Mesothelial cell of epicardium (in vitro differentiated cells): ENCODE measurements at regions not wholly inside any gene's neighbourhood (a gene's known extent, or its start where the extent isn't known, plus 50 kb on each side); places are given as distances from the start of the nearest gene placed in this dataset.

Experiments used
- DNase-seq, 2 experiments: peaks; one replicate each; pipeline ENCODE4 v3.0.0; 2021; ENCODE audit warnings: low spot score in 2 of 2; ENCODE audit not compliant: unreplicated experiment in 2 of 2
- H3K27ac Mint-ChIP-seq: 2 replicates; pipeline ENCODE4 v1.8.0; 2021; ENCODE audit warnings: mixed read lengths
- H3K27me3 Mint-ChIP-seq: 2 replicates; pipeline ENCODE4 v1.8.0; 2021; ENCODE audit warnings: low read depth, mixed read lengths
- H3K36me3 Mint-ChIP-seq: 2 replicates; pipeline ENCODE4 v1.8.0; 2021; ENCODE audit warnings: mixed read lengths
- H3K4me1 Mint-ChIP-seq: 2 replicates; pipeline ENCODE4 v1.8.0; 2021; ENCODE audit warnings: mixed read lengths
- H3K4me3 Mint-ChIP-seq: 2 replicates; pipeline ENCODE4 v1.8.0; 2021; ENCODE audit warnings: mild to moderate bottlenecking, moderate library complexity, mixed read lengths
- H3K9me3 Mint-ChIP-seq: 2 replicates; pipeline ENCODE4 v1.8.0; 2021; ENCODE audit warnings: mixed read lengths
- TF ChIP-seq, protein P1 (sequence below): fragments of 200-600 bp; sonication (generic); IDR thresholded peaks from one replicate; pipeline ENCODE4 v1.5.0; 2021; ENCODE audit warnings: antibody characterized with exemption; ENCODE audit not compliant: unreplicated experiment

DNA sequence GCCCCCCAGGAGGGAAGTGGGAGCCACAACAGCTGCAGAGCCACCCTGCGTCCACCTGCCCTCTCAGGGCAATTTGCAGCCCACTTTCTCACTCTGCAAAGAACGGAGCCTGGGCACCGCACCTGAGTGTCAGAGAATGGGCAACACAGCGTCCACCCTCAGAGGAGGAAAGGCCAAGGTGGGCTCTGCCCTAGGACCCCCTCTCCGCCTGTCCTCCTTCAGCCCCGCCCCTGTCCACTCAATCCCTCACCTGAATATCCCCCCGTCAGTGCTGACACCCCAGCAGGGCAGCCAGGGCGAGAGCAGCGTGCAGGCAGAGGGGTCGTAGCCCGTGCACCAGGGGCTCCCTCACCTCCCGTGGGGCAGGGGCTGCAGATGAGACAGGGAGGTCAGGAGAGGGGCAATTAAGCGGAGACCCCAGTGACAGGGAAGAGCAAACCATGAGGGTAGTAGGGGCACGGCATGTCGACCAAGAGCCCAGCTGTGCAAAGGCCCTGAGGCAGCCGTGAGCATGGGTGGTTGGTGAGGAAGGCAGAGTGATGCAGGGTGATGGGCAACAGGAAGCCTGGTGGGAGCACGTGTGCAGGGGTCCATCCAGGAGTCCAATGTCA, 140.3 kb downstream of the OLFM1 start:
- no peaks in the 10 kb centered on the region for H3K9me3 Mint-ChIP-seq
- peaks cover 29% of the 10 kb centered on the region for H3K27me3 Mint-ChIP-seq
- no peak overlapping the region for H3K4me3 Mint-ChIP-seq
- H3K4me1 Mint-ChIP-seq: peaks cover 9% of the 10 kb centered on the region
- H3K27ac Mint-ChIP-seq: no peak overlapping the region
- DNase-seq: no peak
- TF ChIP-seq, protein P1, sequence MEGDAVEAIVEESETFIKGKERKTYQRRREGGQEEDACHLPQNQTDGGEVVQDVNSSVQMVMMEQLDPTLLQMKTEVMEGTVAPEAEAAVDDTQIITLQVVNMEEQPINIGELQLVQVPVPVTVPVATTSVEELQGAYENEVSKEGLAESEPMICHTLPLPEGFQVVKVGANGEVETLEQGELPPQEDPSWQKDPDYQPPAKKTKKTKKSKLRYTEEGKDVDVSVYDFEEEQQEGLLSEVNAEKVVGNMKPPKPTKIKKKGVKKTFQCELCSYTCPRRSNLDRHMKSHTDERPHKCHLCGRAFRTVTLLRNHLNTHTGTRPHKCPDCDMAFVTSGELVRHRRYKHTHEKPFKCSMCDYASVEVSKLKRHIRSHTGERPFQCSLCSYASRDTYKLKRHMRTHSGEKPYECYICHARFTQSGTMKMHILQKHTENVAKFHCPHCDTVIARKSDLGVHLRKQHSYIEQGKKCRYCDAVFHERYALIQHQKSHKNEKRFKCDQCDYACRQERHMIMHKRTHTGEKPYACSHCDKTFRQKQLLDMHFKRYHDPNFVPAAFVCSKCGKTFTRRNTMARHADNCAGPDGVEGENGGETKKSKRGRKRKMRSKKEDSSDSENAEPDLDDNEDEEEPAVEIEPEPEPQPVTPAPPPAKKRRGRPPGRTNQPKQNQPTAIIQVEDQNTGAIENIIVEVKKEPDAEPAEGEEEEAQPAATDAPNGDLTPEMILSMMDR: no peak
- H3K36me3 Mint-ChIP-seq: no peaks in the 10 kb centered on the region

DNA sequence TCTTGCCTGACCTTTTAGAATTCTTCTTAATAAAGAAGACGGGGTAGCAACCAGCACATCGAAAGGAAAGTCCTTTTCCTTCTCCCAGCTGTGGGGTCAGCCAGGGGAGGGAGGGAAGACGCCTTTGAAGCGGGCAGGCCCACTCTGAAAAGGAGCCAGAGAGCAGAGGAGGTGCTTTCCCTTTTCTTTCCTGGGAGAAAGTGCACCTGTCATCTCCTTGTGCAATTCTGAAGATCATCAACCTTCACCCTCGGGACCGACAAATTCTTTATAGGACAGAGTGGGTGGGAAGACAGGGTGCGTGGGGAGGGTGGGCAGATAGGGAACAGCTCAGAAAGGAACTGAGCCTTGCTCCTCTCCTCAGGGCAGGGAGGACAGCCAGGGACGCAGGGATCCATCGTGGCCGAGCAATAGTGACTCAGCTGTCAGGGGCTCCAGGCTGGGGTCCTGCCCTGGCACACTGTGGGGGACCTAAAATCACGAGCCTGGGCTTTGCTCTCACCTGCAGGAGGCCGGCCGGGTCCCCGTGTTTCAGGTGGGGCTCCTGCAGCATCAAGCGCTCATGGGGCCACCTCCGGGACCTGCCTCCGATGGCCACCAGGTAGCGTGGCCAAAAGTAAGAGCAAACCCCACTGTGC, 141.0 kb downstream of the OLFM1 start:
- H3K27ac Mint-ChIP-seq: no peak overlapping the region
- peaks cover 4% of the 10 kb centered on the region for H3K9me3 Mint-ChIP-seq
- peaks cover 2% of the 10 kb centered on the region for H3K4me1 Mint-ChIP-seq
- no peaks in the 10 kb centered on the region for H3K36me3 Mint-ChIP-seq
- H3K27me3 Mint-ChIP-seq: peaks cover 35% of the 10 kb centered on the region
- DNase-seq: no peak
- no peak overlapping the region for H3K4me3 Mint-ChIP-seq
- TF ChIP-seq, protein P1: no peak

GRCh38 chr9:135228983-135229625, 141.6 kb downstream of the OLFM1 start:
- Mint-ChIP-seq H3K27me3 (peaks cover 38% of the 10 kb centered on the region), H3K27ac (no peak overlapping the region), H3K36me3 (no peaks in the 10 kb centered on the region), H3K9me3 (peaks cover 9% of the 10 kb centered on the region), H3K4me1 (no peaks in the 10 kb centered on the region), H3K4me3 (no peak overlapping the region)
- no peak for DNase-seq
- TF ChIP-seq, protein P1: no peak

GRCh38 chr9:135229701-135230385, 142.4 kb downstream of the OLFM1 start:
- no peak overlapping the region for H3K27ac Mint-ChIP-seq
- H3K27me3 Mint-ChIP-seq: peaks cover 43% of the 10 kb centered on the region
- no peaks in the 10 kb centered on the region for H3K36me3 Mint-ChIP-seq
- peaks cover 12% of the 10 kb centered on the region for H3K9me3 Mint-ChIP-seq
- DNase-seq: no peak
- no peak overlapping the region for H3K4me3 Mint-ChIP-seq
- no peaks in the 10 kb centered on the region for H3K4me1 Mint-ChIP-seq
- TF ChIP-seq, protein P1: no peak

DNA sequence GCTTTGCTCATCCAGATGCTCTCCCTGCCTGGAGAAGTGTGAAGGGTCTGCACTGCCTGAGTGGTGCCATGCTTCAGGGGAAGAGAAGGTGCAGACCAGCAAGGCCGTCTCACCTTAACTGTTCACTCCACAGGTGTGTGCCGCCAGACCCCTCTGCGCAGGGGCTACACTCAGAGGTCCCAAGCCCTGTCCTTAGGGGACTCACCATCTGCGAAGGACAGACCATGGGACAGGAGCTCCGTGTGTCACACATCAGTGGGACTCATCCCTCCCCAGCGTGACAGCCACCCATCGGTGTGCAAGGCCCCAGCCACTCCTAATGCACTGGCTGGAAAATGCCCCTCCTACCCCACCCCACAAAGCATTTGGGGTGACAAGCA, 142.9 kb downstream of the OLFM1 start:
- Mint-ChIP-seq H3K9me3 (peaks cover 12% of the 10 kb centered on the region), H3K27ac (no peak overlapping the region), H3K4me3 (no peak overlapping the region), H3K27me3 (peaks cover 45% of the 10 kb centered on the region), H3K36me3 (no peaks in the 10 kb centered on the region), H3K4me1 (no peaks in the 10 kb centered on the region)
- TF ChIP-seq, protein P1: no peak
- DNase-seq: no peak
